HFFc6 (cell line): ENCODE measurements at regions not wholly inside any gene's neighbourhood (a gene's known extent, or its start where the extent isn't known, plus 50 kb on each side); places are given as distances from the start of the nearest gene placed in this dataset.
A peak's percentile ranks its signal among the peaks of the same experiment; 100 is the strongest.

ENCODE experiments used
- DNase-seq: peaks from one replicate; pipeline ENCODE4 v3.0.0-alpha.2; 2018
- H3K27ac Mint-ChIP-seq: 2 replicates; pipeline ENCODE4 v1.8.0; 2020; ENCODE audit warnings: mild to moderate bottlenecking, mixed read lengths
- H3K27me3 Mint-ChIP-seq: 2 replicates; pipeline ENCODE4 v1.8.0; 2021; ENCODE audit warnings: mild to moderate bottlenecking, moderate library complexity, mixed read lengths; ENCODE audit not compliant: insufficient read depth
- H3K36me3 Mint-ChIP-seq: 2 replicates; pipeline ENCODE4 v1.8.0; 2021; ENCODE audit warnings: low read depth, mixed read lengths
- H3K4me1 Mint-ChIP-seq: 2 replicates; pipeline ENCODE4 v1.8.0; 2020; ENCODE audit warnings: low read depth, mixed read lengths
- H3K4me3 Mint-ChIP-seq: 2 replicates; pipeline ENCODE4 v1.8.0; 2020; ENCODE audit warnings: mild to moderate bottlenecking, moderate library complexity, mixed read lengths
- H3K9me3 Mint-ChIP-seq: 2 replicates; pipeline ENCODE4 v1.8.0; 2020; ENCODE audit warnings: mild to moderate bottlenecking, mixed read lengths
- CTCF ChIP-seq: fragments of 200-600 bp; sonication (generic); IDR thresholded peaks from 2 replicates; pipeline ENCODE4 v1.5.0; 2021; ENCODE audit warnings: antibody characterized with exemption, mild to moderate bottlenecking

GRCh38 chr2:238573065-238573778 is 146.5 kb downstream of the ASB1 start:
- no peak overlapping the region for H3K4me3 Mint-ChIP-seq
- no peak overlapping the region for H3K27ac Mint-ChIP-seq
- H3K36me3 Mint-ChIP-seq = no peaks in the 10 kb centered on the region
- H3K27me3 Mint-ChIP-seq = peaks cover 22% of the 10 kb centered on the region
- H3K4me1 Mint-ChIP-seq = no peaks in the 10 kb centered on the region
- peak; percentile 73 for TF ChIP-seq CTCF
- no peaks in the 10 kb centered on the region for H3K9me3 Mint-ChIP-seq
- DNase-seq = no peak

- TF ChIP-seq CTCF = no peak
- Mint-ChIP-seq H3K27me3 (peaks cover 23% of the 10 kb centered on the region), H3K4me1 (no peaks in the 10 kb centered on the region), H3K36me3 (no peaks in the 10 kb centered on the region), H3K4me3 (no peak overlapping the region), H3K27ac (no peak overlapping the region), H3K9me3 (no peaks in the 10 kb centered on the region)
- no peak for DNase-seq
Observed at GRCh38 chr2:238573916-238574315, 147.2 kb downstream of the ASB1 start.

GRCh38 chr2:238574490-238575271 is 148.0 kb downstream of the ASB1 start:
- Mint-ChIP-seq H3K4me3 (no peak overlapping the region), H3K4me1 (no peaks in the 10 kb centered on the region), H3K27me3 (peaks cover 25% of the 10 kb centered on the region), H3K27ac (no peak overlapping the region), H3K9me3 (no peaks in the 10 kb centered on the region), H3K36me3 (no peaks in the 10 kb centered on the region)
- no peak for DNase-seq
- peak; percentile 20; the same call in 1 of the 2 replicates for TF ChIP-seq CTCF

GRCh38 chr2:238576674-238577073 is 149.9 kb downstream of the ASB1 start:
- no peak overlapping the region for H3K4me3 Mint-ChIP-seq
- TF ChIP-seq CTCF = no peak
- H3K36me3 Mint-ChIP-seq = no peaks in the 10 kb centered on the region

GRCh38 chr2:238578256-238578655 is 151.5 kb downstream of the ASB1 start:
- H3K4me3 Mint-ChIP-seq = no peak overlapping the region
- TF ChIP-seq CTCF = no peak
- H3K27ac Mint-ChIP-seq = no peak overlapping the region
- no peaks in the 10 kb centered on the region for H3K36me3 Mint-ChIP-seq
- H3K9me3 Mint-ChIP-seq = no peaks in the 10 kb centered on the region; the same call in 1 of the 2 replicates
- DNase-seq = no peak
- H3K4me1 Mint-ChIP-seq = peaks cover 9% of the 10 kb centered on the region
- H3K27me3 Mint-ChIP-seq = peaks cover 27% of the 10 kb centered on the region

More at GRCh38 chr2:238576674-238577073, 149.9 kb downstream of the ASB1 start:
- DNase-seq = no peak
- no peaks in the 10 kb centered on the region; the same call in 1 of the 2 replicates for H3K9me3 Mint-ChIP-seq
- H3K4me1 Mint-ChIP-seq = no peaks in the 10 kb centered on the region
- H3K27me3 Mint-ChIP-seq = peaks cover 24% of the 10 kb centered on the region
- H3K27ac Mint-ChIP-seq = no peak overlapping the region
